ENCODE measurements at regions not wholly inside any gene's neighbourhood (a gene's known extent, or its start where the extent isn't known, plus 50 kb on each side); places are given as distances from the start of the nearest gene placed in this dataset.

- Mint-ChIP-seq H3K9me3 (peaks cover 0 to 7% of the 10 kb centered on the region in 2 donors), H3K4me1 (peaks cover 4 to 10% of the 10 kb centered on the region in 2 donors), H3K4me3 (no peak overlapping the region), H3K27ac (no peak overlapping the region), H3K36me3 (no peaks in the 10 kb centered on the region), H3K27me3 (peaks cover 23 to 27% of the 10 kb centered on the region in 2 donors)
- ATAC-seq (replicated peaks) (no peak), DNase-seq (no peak)
These were observed 344.2 kb downstream of the SHANK2 start for GRCh38 chr11:70908223-70908622.

GRCh38 chr11:70910835-70911234 is 341.5 kb downstream of the SHANK2 start:
- Mint-ChIP-seq H3K4me3 (no peak overlapping the region), H3K4me1 (peaks cover 4 to 10% of the 10 kb centered on the region in 2 donors), H3K27me3 (peaks cover 15 to 27% of the 10 kb centered on the region in 2 donors), H3K27ac (no peak overlapping the region), H3K36me3 (no peaks in the 10 kb centered on the region), H3K9me3 (no peaks in the 10 kb centered on the region)
- no peak for DNase-seq
- ATAC-seq (replicated peaks) = no peak

- Mint-ChIP-seq H3K27ac (no peak overlapping the region), H3K36me3 (no peaks in the 10 kb centered on the region), H3K4me1 (peaks cover 4 to 10% of the 10 kb centered on the region in 2 donors), H3K9me3 (peaks cover 0 to 2% of the 10 kb centered on the region in 2 donors), H3K4me3 (no peak overlapping the region), H3K27me3 (peaks cover 19 to 35% of the 10 kb centered on the region in 2 donors)
- DNase-seq = no peak
- peak; percentile 41 to 78 for ATAC-seq (replicated peaks)
These were observed 340.0 kb downstream of the SHANK2 start for GRCh38 chr11:70912226-70912840.

- DNase-seq = no peak
- no peaks in the 10 kb centered on the region for H3K36me3 Mint-ChIP-seq
- peaks cover 14 to 32% of the 10 kb centered on the region in 2 donors for H3K27me3 Mint-ChIP-seq
- no peak overlapping the region for H3K4me3 Mint-ChIP-seq
- ATAC-seq (replicated peaks) = no peak
- peaks cover 4 to 10% of the 10 kb centered on the region in 2 donors for H3K4me1 Mint-ChIP-seq
- H3K9me3 Mint-ChIP-seq = peaks cover 0 to 5% of the 10 kb centered on the region in 2 donors
- no peak overlapping the region for H3K27ac Mint-ChIP-seq
These were observed 338.6 kb downstream of the SHANK2 start for GRCh38 chr11:70913715-70914231.

GRCh38 chr11:70914496-70914895 is 337.9 kb downstream of the SHANK2 start:
- H3K4me3 Mint-ChIP-seq = no peak overlapping the region
- H3K4me1 Mint-ChIP-seq = peaks cover 4 to 10% of the 10 kb centered on the region in 2 donors
- H3K27me3 Mint-ChIP-seq = peaks cover 14 to 25% of the 10 kb centered on the region in 2 donors
- H3K36me3 Mint-ChIP-seq = no peaks in the 10 kb centered on the region
- H3K9me3 Mint-ChIP-seq = peaks cover 0 to 5% of the 10 kb centered on the region in 2 donors
- ATAC-seq (replicated peaks) = no peak
- H3K27ac Mint-ChIP-seq = no peak overlapping the region
- DNase-seq = no peak

- Mint-ChIP-seq H3K4me3 (no peak overlapping the region), H3K27ac (no peak overlapping the region), H3K9me3 (peaks cover 4 to 10% of the 10 kb centered on the region in 2 donors), H3K4me1 (peaks cover 4 to 10% of the 10 kb centered on the region in 2 donors), H3K27me3 (peaks cover 17% of the 10 kb centered on the region in 2 donors), H3K36me3 (peaks cover 0 to 2% of the 10 kb centered on the region in 2 donors)
- ATAC-seq (replicated peaks) (no peak), DNase-seq (no peak)
These were observed 337.0 kb downstream of the SHANK2 start for GRCh38 chr11:70915158-70915985.

- no peak for DNase-seq
- H3K4me1 Mint-ChIP-seq = peaks cover 4 to 10% of the 10 kb centered on the region in 2 donors
- peaks cover 2 to 4% of the 10 kb centered on the region in 2 donors for H3K36me3 Mint-ChIP-seq
- peaks cover 11 to 17% of the 10 kb centered on the region in 2 donors for H3K9me3 Mint-ChIP-seq
- no peak for ATAC-seq (replicated peaks)
- H3K4me3 Mint-ChIP-seq = no peak overlapping the region
- no peak overlapping the region for H3K27ac Mint-ChIP-seq
- H3K27me3 Mint-ChIP-seq = peaks cover 9 to 12% of the 10 kb centered on the region in 2 donors
These were observed 336.0 kb downstream of the SHANK2 start for GRCh38 chr11:70916351-70916750.

- no peak for ATAC-seq (replicated peaks)
- H3K27ac Mint-ChIP-seq = no peak overlapping the region
- DNase-seq = no peak
- H3K36me3 Mint-ChIP-seq = peaks cover 2 to 4% of the 10 kb centered on the region in 2 donors
- peaks cover 26 to 31% of the 10 kb centered on the region in 2 donors for H3K9me3 Mint-ChIP-seq
- H3K27me3 Mint-ChIP-seq = peaks cover 7 to 9% of the 10 kb centered on the region in 2 donors
- H3K4me3 Mint-ChIP-seq = no peak overlapping the region
- H3K4me1 Mint-ChIP-seq = no peaks in the 10 kb centered on the region
These were observed 334.1 kb downstream of the SHANK2 start for GRCh38 chr11:70918242-70918641.

- H3K27me3 Mint-ChIP-seq = peaks cover 5 to 12% of the 10 kb centered on the region in 2 donors
- H3K9me3 Mint-ChIP-seq = peaks cover 26 to 32% of the 10 kb centered on the region in 2 donors
- ATAC-seq (replicated peaks) (no peak), DNase-seq (no peak)
- H3K27ac Mint-ChIP-seq = no peak overlapping the region
- H3K4me1 Mint-ChIP-seq = no peaks in the 10 kb centered on the region
- H3K36me3 Mint-ChIP-seq = peaks cover 2 to 4% of the 10 kb centered on the region in 2 donors
- no peak overlapping the region for H3K4me3 Mint-ChIP-seq
These were observed 330.6 kb downstream of the SHANK2 start for GRCh38 chr11:70921804-70922203.

- peaks cover 13 to 14% of the 10 kb centered on the region in 2 donors for H3K27me3 Mint-ChIP-seq
- H3K9me3 Mint-ChIP-seq = peaks cover 26 to 27% of the 10 kb centered on the region in 2 donors
- no peak overlapping the region for H3K27ac Mint-ChIP-seq
- H3K4me3 Mint-ChIP-seq = no peak overlapping the region
- H3K36me3 Mint-ChIP-seq = peaks cover 2 to 4% of the 10 kb centered on the region in 2 donors
- no peak for DNase-seq
- no peak for ATAC-seq (replicated peaks)
- H3K4me1 Mint-ChIP-seq = no peaks in the 10 kb centered on the region
These were observed 328.3 kb downstream of the SHANK2 start for GRCh38 chr11:70924108-70924507.

- peaks cover 26 to 30% of the 10 kb centered on the region in 2 donors for H3K9me3 Mint-ChIP-seq
- H3K27ac Mint-ChIP-seq = no peak overlapping the region
- DNase-seq (no peak), ATAC-seq (replicated peaks) (no peak)
- no peaks in the 10 kb centered on the region for H3K4me1 Mint-ChIP-seq
- peaks cover 15 to 21% of the 10 kb centered on the region in 2 donors for H3K27me3 Mint-ChIP-seq
- no peak overlapping the region for H3K4me3 Mint-ChIP-seq
- H3K36me3 Mint-ChIP-seq = peaks cover 0 to 4% of the 10 kb centered on the region in 2 donors
These were observed 327.1 kb downstream of the SHANK2 start for GRCh38 chr11:70925238-70925637.

GRCh38 chr11:70926543-70927201 is 325.7 kb downstream of the SHANK2 start:
- Mint-ChIP-seq H3K9me3 (peaks cover 17 to 20% of the 10 kb centered on the region in 2 donors), H3K27me3 (peaks cover 15 to 21% of the 10 kb centered on the region in 2 donors), H3K4me1 (no peaks in the 10 kb centered on the region), H3K4me3 (no peak overlapping the region), H3K36me3 (no peaks in the 10 kb centered on the region), H3K27ac (no peak overlapping the region)
- ATAC-seq (replicated peaks) = no peak
- no peak for DNase-seq

- no peak overlapping the region for H3K27ac Mint-ChIP-seq
- ATAC-seq (replicated peaks) = no peak
These were observed 323.4 kb downstream of the SHANK2 start for GRCh38 chr11:70928854-70929598.

More at GRCh38 chr11:70928854-70929598, 323.4 kb downstream of the SHANK2 start:
- peaks cover 15 to 29% of the 10 kb centered on the region in 2 donors for H3K27me3 Mint-ChIP-seq
- no peak overlapping the region for H3K4me3 Mint-ChIP-seq
- H3K9me3 Mint-ChIP-seq = peaks cover 9 to 13% of the 10 kb centered on the region in 2 donors
- no peaks in the 10 kb centered on the region for H3K4me1 Mint-ChIP-seq
- H3K36me3 Mint-ChIP-seq = no peaks in the 10 kb centered on the region
- no peak for DNase-seq

All from stimulated activated naive B cell treated with anti-CD40 and anti-IgM and Interleukin-4, amounts not matched to agents 10 μg/mL and 1 μg/mL and 100 μg/mL, for 72 hours (primary cell).